HepG2 (cell line): ENCODE measurements at regions not wholly inside any gene's neighbourhood (a gene's known extent, or its start where the extent isn't known, plus 50 kb on each side); places are given as distances from the start of the nearest gene placed in this dataset.

Experiments used
- ATAC-seq: fragments of 200-7000 bp; cut with Tn5 transposase; 3 replicates; pipeline ENCODE4 v1.9.1; 2020; ENCODE audit warnings: mild to moderate bottlenecking, moderate library complexity
- BruUV-seq: library from RNA; stranded (reverse); fragments of 400-500 nt; replicated peaks from 2 replicates; lab custom pipeline; 2021; lab: Mats Ljungman, UMichigan
- CTCF ChIA-PET: fragments of 300-600 bp; formaldehyde crosslinking; extraction: SDS; loops from one replicate; lab custom pipeline; 2021; ENCODE audit warnings: low total read pairs, inconsistent platforms, low intra/inter-chr PET ratio; lab: Yijun Ruan, JAX
- POLR2A ChIA-PET: fragments of 350-600 bp; sonication (Branson Sonifier 250); formaldehyde crosslinking; loops from one replicate; lab custom pipeline; 2020; ENCODE audit warnings: antibody characterized with exemption, inconsistent platforms; lab: Yijun Ruan, JAX
- DNase-seq: peaks from one replicate; pipeline ENCODE4 v3.0.0-alpha.2; 2015; ENCODE audit warnings: low spot score
- FAIRE-seq: peaks from 3 replicates; lab custom pipeline; 2011; peaks lifted over from hg19 to GRCh38; lab: Jason Lieb, UNC
- H2AFZ ChIP-seq: one replicate; pipeline ENCODE4 v1.6.1; 2011; ENCODE audit warnings: low read length, inconsistent platforms
- H3K27ac ChIP-seq: fragments of 300-600 bp; 3 replicates; pipeline ENCODE4 v1.8.0; 2011; ENCODE audit warnings: mixed run types, mild to moderate bottlenecking, mixed read lengths, low read length, inconsistent platforms; ENCODE audit not compliant: insufficient read depth; ENCODE audit errors: extremely low read length
- H3K27me3 ChIP-seq, 2 experiments: fragments of 200-600 bp in 1 of 2; 2 replicates in 1 of 2; 3 replicates in 1 of 2; pipeline versions ENCODE4 v1.6.0 to v1.8.0; 2011; ENCODE audit warnings: low read length in 2 of 2, mild to moderate bottlenecking in 2 of 2, moderate library complexity in 2 of 2, inconsistent platforms in 1 of 2; ENCODE audit not compliant: insufficient read depth in 2 of 2, control insufficient read depth in 1 of 2
- H3K36me3 ChIP-seq, 2 experiments: fragments of 200-600 bp in 1 of 2; replicated peaks in 1 of 2; 2 replicates in 1 of 2; 3 replicates in 1 of 2; pipeline versions ENCODE4 v1.5.1 to v1.8.0; 2011; ENCODE audit warnings: low read length in 2 of 2, inconsistent platforms in 1 of 2; ENCODE audit not compliant: insufficient read depth in 2 of 2, control insufficient read depth in 1 of 2
- H3K4me1 ChIP-seq: 2 replicates; pipeline ENCODE4 v1.5.1; 2012; ENCODE audit warnings: low read length, inconsistent platforms; ENCODE audit not compliant: insufficient read depth
- H3K4me2 ChIP-seq: 2 replicates; pipeline ENCODE4 v1.6.0; 2011; ENCODE audit warnings: low read depth, low read length, inconsistent platforms
- H3K4me3 ChIP-seq, 3 experiments: fragments of 200-600 bp in 1 of 3; sonication (generic), shearing (Covaris generic) in 1 of 3; replicated peaks in 1 of 3; 2 replicates each; pipeline ENCODE4 v1.5.1; 2011 to 2016; ENCODE audit warnings: low read length in 3 of 3, inconsistent platforms in 2 of 3, low read depth in 2 of 3, mild to moderate bottlenecking in 2 of 3, control low read depth in 1 of 3, mixed read lengths in 1 of 3; ENCODE audit not compliant: insufficient read depth in 1 of 3
- H3K79me2 ChIP-seq: one replicate; pipeline ENCODE4 v1.6.1; 2011; ENCODE audit warnings: low read length, inconsistent platforms; ENCODE audit not compliant: insufficient read depth
- H3K9ac ChIP-seq: 2 replicates; pipeline ENCODE4 v1.6.0; 2011; ENCODE audit warnings: mild to moderate bottlenecking, low read depth, low read length, inconsistent platforms; ENCODE audit not compliant: insufficient read depth
- H3K9me3 ChIP-seq: 2 replicates; pipeline ENCODE4 v1.5.1; 2012; ENCODE audit warnings: mild to moderate bottlenecking, low read length
- H4K20me1 ChIP-seq: 2 replicates; pipeline ENCODE4 v1.6.0; 2011; ENCODE audit warnings: inconsistent platforms, mild to moderate bottlenecking, low read length, moderate library complexity; ENCODE audit not compliant: insufficient read depth
- AGO1 ChIP-seq: fragments of 200-400 bp; formaldehyde crosslinking; IDR thresholded peaks from 2 replicates; pipeline ENCODE4 v1.6.1; 2017; ENCODE audit warnings: mild to moderate bottlenecking, low read depth, low read length, moderate library complexity; ENCODE audit not compliant: poor library complexity, severe bottlenecking
- CEBPG ChIP-seq: IDR thresholded peaks from 2 replicates; pipeline ENCODE4 v1.6.1; 2016
- E2F1 ChIP-seq: sonication (generic); formaldehyde crosslinking; IDR thresholded peaks from 2 replicates; pipeline ENCODE4 v1.5.0; 2020; ENCODE audit warnings: missing genetic modification reagents
- ELF4 ChIP-seq: sonication (generic); formaldehyde crosslinking; IDR thresholded peaks from 2 replicates; pipeline ENCODE4 v1.5.0; 2020; ENCODE audit warnings: missing genetic modification reagents, mild to moderate bottlenecking, moderate library complexity, borderline replicate concordance
- HES4 ChIP-seq: sonication (generic); formaldehyde crosslinking; IDR thresholded peaks from 2 replicates; pipeline ENCODE4 v1.9.0; 2021; ENCODE audit warnings: mild to moderate bottlenecking, missing genetic modification reagents, borderline replicate concordance
- KDM5A ChIP-seq: fragments of 200-600 bp; sonication (generic); IDR thresholded peaks from 2 replicates; pipeline ENCODE4 v1.7.0; 2018; ENCODE audit warnings: antibody characterized with exemption, mild to moderate bottlenecking, low read length, borderline replicate concordance
- KMT2A ChIP-seq: sonication (generic); formaldehyde crosslinking; IDR thresholded peaks from 2 replicates; pipeline ENCODE4 v1.4.0; 2020; ENCODE audit warnings: missing genetic modification reagents
- MXD1 ChIP-seq: sonication (generic); formaldehyde crosslinking; IDR thresholded peaks from 2 replicates; pipeline ENCODE4 v1.4.0; 2020; ENCODE audit warnings: mild to moderate bottlenecking, missing genetic modification reagents
- MXI1 ChIP-seq: IDR thresholded peaks from 3 replicates; pipeline ENCODE4 v1.6.1; 2012; ENCODE audit warnings: low read depth, low read length, inconsistent platforms, borderline replicate concordance
- RARG ChIP-seq: sonication (generic); formaldehyde crosslinking; IDR thresholded peaks from 2 replicates; pipeline ENCODE4 v1.4.0; 2020; ENCODE audit warnings: low read depth, mild to moderate bottlenecking, missing genetic modification reagents
- ZMYM4 ChIP-seq: sonication (generic); formaldehyde crosslinking; IDR thresholded peaks from 2 replicates; pipeline ENCODE4 v1.8.1; 2023; ENCODE audit warnings: mild to moderate bottlenecking, missing genetic modification reagents
- ZNF589 ChIP-seq: sonication (generic); formaldehyde crosslinking; conservative IDR thresholded peaks from 2 replicates; pipeline ENCODE4 v1.8.0; 2022; ENCODE audit warnings: mild to moderate bottlenecking, moderate library complexity, missing genetic modification reagents
- ZNF747 ChIP-seq: sonication (generic); formaldehyde crosslinking; IDR thresholded peaks from 2 replicates; pipeline ENCODE4 v1.8.1; 2023; ENCODE audit warnings: missing genetic modification reagents, mild to moderate bottlenecking, borderline replicate concordance
- ZNF879 ChIP-seq: sonication (generic); formaldehyde crosslinking; IDR thresholded peaks from 2 replicates; pipeline ENCODE4 v1.8.1; 2023; ENCODE audit warnings: missing genetic modification reagents
- ZSCAN22 ChIP-seq: sonication (generic); formaldehyde crosslinking; IDR thresholded peaks from 2 replicates; pipeline ENCODE4 v1.4.0; 2020; ENCODE audit warnings: mild to moderate bottlenecking, missing genetic modification reagents
- WGBS: methylation state at CpG from one replicate; pipeline ENCODE4 v1.1.6; 2017; ENCODE audit warnings: low lambda C conversion rate; 5-methylcytosine and 5-hydroxymethylcytosine counted together
- in situ Hi-C: cut with HindIII; loops from 2 replicates; pipeline ENCODE4 v1.10.0; 2017; ENCODE audit warnings: low pct_unique_long_range_greater_than_20kb; ENCODE audit not compliant: extremely low pct_ligation_motif_present
- intact Hi-C: fragments of 100-400 bp; cut with micrococcal nuclease; formaldehyde crosslinking; loops from one replicate; pipeline ENCODE4 v1.10.0; 2022; ENCODE audit not compliant: unreplicated experiment
- TF ChIP-seq, protein P1 (sequence below): sonication (generic); formaldehyde crosslinking; IDR thresholded peaks from 2 replicates; pipeline ENCODE4 v1.8.0; 2022; ENCODE audit warnings: low read depth, missing genetic modification reagents
- TF ChIP-seq, protein P2 (sequence below): sonication (generic); formaldehyde crosslinking; IDR thresholded peaks from 2 replicates; pipeline ENCODE4 v1.5.1; 2020; ENCODE audit warnings: missing genetic modification reagents, mild to moderate bottlenecking, borderline replicate concordance

DNA sequence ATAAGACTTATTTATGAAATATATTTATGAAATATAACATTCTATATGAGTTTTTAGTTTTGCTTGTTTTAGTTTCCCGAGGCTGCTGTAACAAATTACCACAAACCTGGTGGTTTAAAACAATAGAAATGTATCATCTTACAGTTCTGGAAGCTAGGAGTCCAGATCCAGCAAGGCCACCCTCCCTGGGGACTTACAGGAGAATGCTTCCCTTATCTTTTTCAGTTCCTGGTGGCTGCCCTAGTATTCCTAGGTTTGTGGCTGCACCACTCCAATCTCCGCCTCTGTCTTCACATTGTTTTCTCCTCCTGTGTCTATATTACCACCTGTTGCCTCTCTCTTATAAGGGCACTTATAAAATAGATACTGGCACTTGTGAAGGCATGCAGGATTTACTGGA lies 877.8 kb downstream of the TUSC7 start (continued):
- TF ChIP-seq KDM5A (no peak), E2F1 (CRISPR knock-in tag) (no peak), MXI1 (no peak)
- TF ChIP-seq, all 625 proteins: peak for 0

GRCh38 chr3:117589454-117589853 lies 879.9 kb downstream of the TUSC7 start:
- intact Hi-C loops (no loop called here), in situ Hi-C loops (no loop called here)
- DNase-seq (no peak), ATAC-seq (no peak), FAIRE-seq (no peak)
- Histone ChIP-seq H3K4me1 (no peaks in the 10 kb centered on the region), H3K79me2 (no peaks in the 10 kb centered on the region), H3K36me3 (no peaks in the 10 kb centered on the region), H3K27ac (no peak overlapping the region), H3K27me3 (no peaks in the 10 kb centered on the region), H2AFZ (no peak overlapping the region), H4K20me1 (no peaks in the 10 kb centered on the region), H3K9ac (no peak overlapping the region), H3K4me3 (no peak overlapping the region), H3K4me2 (no peak overlapping the region), H3K9me3 (no peaks in the 10 kb centered on the region)
- POLR2A ChIA-PET, result no interaction called here
- WGBS, result 0% methylated on average over 2 of the region's 2 CpGs
- BruUV-seq, result no TSS peak
- no peak for TF ChIP-seq RARG
- TF ChIP-seq MXD1, result no peak
- no peak for TF ChIP-seq ZSCAN22 (CRISPR knock-in tag)
- no peak for TF ChIP-seq KMT2A (CRISPR knock-in tag)
- no peak for TF ChIP-seq ZNF589
- no peak for TF ChIP-seq AGO1
- TF ChIP-seq ZNF879, result no peak
- no peak for TF ChIP-seq HES4
- TF ChIP-seq ZNF747 (CRISPR knock-in tag), result no peak
- TF ChIP-seq, protein P1, sequence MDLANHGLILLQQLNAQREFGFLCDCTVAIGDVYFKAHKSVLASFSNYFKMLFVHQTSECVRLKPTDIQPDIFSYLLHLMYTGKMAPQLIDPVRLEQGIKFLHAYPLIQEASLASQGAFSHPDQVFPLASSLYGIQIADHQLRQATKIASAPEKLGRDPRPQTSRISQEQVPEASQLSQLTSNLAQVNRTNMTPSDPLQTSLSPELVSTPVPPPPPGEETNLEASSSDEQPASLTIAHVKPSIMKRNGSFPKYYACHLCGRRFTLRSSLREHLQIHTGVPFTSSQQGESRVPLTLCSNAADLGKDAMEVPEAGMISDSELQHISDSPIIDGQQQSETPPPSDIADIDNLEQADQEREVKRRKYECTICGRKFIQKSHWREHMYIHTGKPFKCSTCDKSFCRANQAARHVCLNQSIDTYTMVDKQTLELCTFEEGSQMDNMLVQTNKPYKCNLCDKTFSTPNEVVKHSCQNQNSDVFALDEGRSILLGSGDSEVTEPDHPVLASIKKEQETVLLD, result no peak
- TF ChIP-seq, protein P2, sequence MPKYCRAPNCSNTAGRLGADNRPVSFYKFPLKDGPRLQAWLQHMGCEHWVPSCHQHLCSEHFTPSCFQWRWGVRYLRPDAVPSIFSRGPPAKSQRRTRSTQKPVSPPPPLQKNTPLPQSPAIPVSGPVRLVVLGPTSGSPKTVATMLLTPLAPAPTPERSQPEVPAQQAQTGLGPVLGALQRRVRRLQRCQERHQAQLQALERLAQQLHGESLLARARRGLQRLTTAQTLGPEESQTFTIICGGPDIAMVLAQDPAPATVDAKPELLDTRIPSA (CRISPR knock-in tag), result no peak
- TF ChIP-seq ELF4 (CRISPR knock-in tag), result no peak
- TF ChIP-seq ZMYM4 (CRISPR knock-in tag), result no peak
- no peak for TF ChIP-seq CEBPG (CRISPR knock-in tag)
- CTCF ChIA-PET, result no interaction called here
